DND-41 (cell line): ENCODE measurements at regions not wholly inside any gene's neighbourhood (a gene's known extent, or its start where the extent isn't known, plus 50 kb on each side); places are given as distances from the start of the nearest gene placed in this dataset.

Experiments used
- ATAC-seq: fragments of 200-7000 bp; cut with Tn5 transposase; 3 replicates; pipeline ENCODE4 v1.9.1; 2021; ENCODE audit warnings: low read depth; ENCODE audit not compliant: insufficient read depth
- DNase-seq: peaks from one replicate; pipeline ENCODE4 v3.0.0-alpha.2; 2020
- H2AFZ ChIP-seq: 2 replicates; pipeline ENCODE4 v1.6.0; 2012; ENCODE audit warnings: low read depth, low read length
- H3K27ac ChIP-seq: 2 replicates; pipeline ENCODE4 v1.5.1; 2012; ENCODE audit warnings: low read length, inconsistent platforms
- H3K27me3 ChIP-seq: fragments of 200-600 bp; sonication (generic); 2 replicates; pipeline ENCODE4 v1.6.0; 2012; ENCODE audit warnings: low read length, mild to moderate bottlenecking, inconsistent platforms; ENCODE audit not compliant: insufficient read depth, poor library complexity
- H3K36me3 ChIP-seq: 2 replicates; pipeline ENCODE4 v1.5.1; 2012; ENCODE audit warnings: low read length, inconsistent platforms; ENCODE audit not compliant: insufficient read depth
- H3K4me1 ChIP-seq: 2 replicates; pipeline ENCODE4 v1.5.1; 2012; ENCODE audit warnings: mild to moderate bottlenecking, low read length; ENCODE audit not compliant: insufficient read depth
- H3K4me2 ChIP-seq: 2 replicates; pipeline ENCODE4 v1.6.0; 2012; ENCODE audit warnings: mild to moderate bottlenecking, moderate library complexity, low read length, inconsistent platforms; ENCODE audit not compliant: insufficient read depth
- H3K4me3 ChIP-seq, 2 experiments: fragments of 200-600 bp in 1 of 2; shearing (Covaris generic) in 1 of 2; 2 replicates each; pipeline ENCODE4 v1.5.1; 2012 to 2016; ENCODE audit warnings: inconsistent platforms in 2 of 2, low read length in 2 of 2, mild to moderate bottlenecking in 2 of 2, low read depth in 1 of 2, moderate library complexity in 1 of 2
- H3K79me2 ChIP-seq: 2 replicates; pipeline ENCODE4 v1.6.0; 2012; ENCODE audit warnings: low read length, inconsistent platforms; ENCODE audit not compliant: insufficient read depth
- H3K9ac ChIP-seq: 2 replicates; pipeline ENCODE4 v1.6.0; 2012; ENCODE audit warnings: low read depth, mild to moderate bottlenecking, inconsistent platforms, low read length, moderate library complexity
- H3K9me3 ChIP-seq: 2 replicates; pipeline ENCODE4 v1.5.1; 2012; ENCODE audit warnings: low read length, moderate library complexity, mild to moderate bottlenecking, inconsistent platforms; ENCODE audit not compliant: insufficient read depth, severe bottlenecking
- H4K20me1 ChIP-seq: 2 replicates; pipeline ENCODE4 v1.6.0; 2012; ENCODE audit warnings: low read length; ENCODE audit not compliant: insufficient read depth
- CTCF ChIP-seq: IDR thresholded peaks from 2 replicates; pipeline ENCODE4 v1.5.1; 2012; ENCODE audit warnings: borderline replicate concordance, low read length, moderate library complexity, mild to moderate bottlenecking; ENCODE audit not compliant: poor library complexity, severe bottlenecking; ENCODE audit errors: extremely low read depth
- EZH2 ChIP-seq: IDR thresholded peaks from 3 replicates; pipeline ENCODE4 v1.6.1; 2012; ENCODE audit warnings: borderline replicate concordance, low read depth, mild to moderate bottlenecking, moderate library complexity, low read length, inconsistent platforms; ENCODE audit not compliant: severe bottlenecking

- no peaks in the 10 kb centered on the region for H3K27me3 ChIP-seq
- no peaks in the 10 kb centered on the region for H4K20me1 ChIP-seq
- H3K36me3 ChIP-seq: no peaks in the 10 kb centered on the region
- H3K4me1 ChIP-seq: no peaks in the 10 kb centered on the region
- H2AFZ ChIP-seq: no peak overlapping the region
- no peak overlapping the region for H3K4me2 ChIP-seq
- no peak overlapping the region for H3K9ac ChIP-seq
- H3K9me3 ChIP-seq: no peaks in the 10 kb centered on the region
- ATAC-seq (no peak), DNase-seq (no peak)
- no peak overlapping the region for H3K4me3 ChIP-seq
- H3K27ac ChIP-seq: no peak overlapping the region
- no peaks in the 10 kb centered on the region for H3K79me2 ChIP-seq
- no peak for TF ChIP-seq EZH2
- TF ChIP-seq CTCF: no peak
Observed at GRCh38 chr2:193562031-193562430, 1367.3 kb upstream of the TMEFF2 start.

- TF ChIP-seq CTCF (no peak), EZH2 (no peak)
- no peak for DNase-seq
- no peak overlapping the region for H2AFZ ChIP-seq
Observed at GRCh38 chr2:193561054-193561453, 1366.3 kb upstream of the TMEFF2 start.

GRCh38 chr2:193556766-193557470 lies 1362.2 kb upstream of the TMEFF2 start:
- ATAC-seq (no peak), DNase-seq (no peak)
- Histone ChIP-seq H3K9ac (no peak overlapping the region), H3K79me2 (no peaks in the 10 kb centered on the region), H3K9me3 (no peaks in the 10 kb centered on the region), H4K20me1 (no peaks in the 10 kb centered on the region), H2AFZ (no peak overlapping the region), H3K27me3 (no peaks in the 10 kb centered on the region), H3K4me3 (no peak overlapping the region), H3K4me1 (no peaks in the 10 kb centered on the region), H3K27ac (no peak overlapping the region), H3K36me3 (no peaks in the 10 kb centered on the region), H3K4me2 (no peak overlapping the region)
- no peak for TF ChIP-seq EZH2
- no peak for TF ChIP-seq CTCF

More at GRCh38 chr2:193561054-193561453, 1366.3 kb upstream of the TMEFF2 start:
- H3K36me3 ChIP-seq: no peaks in the 10 kb centered on the region
- H3K4me1 ChIP-seq: no peaks in the 10 kb centered on the region
- no peak overlapping the region for H3K4me2 ChIP-seq
- H3K9me3 ChIP-seq: no peaks in the 10 kb centered on the region
- no peaks in the 10 kb centered on the region for H3K79me2 ChIP-seq
- ATAC-seq: no peak
- H3K27ac ChIP-seq: no peak overlapping the region
- H4K20me1 ChIP-seq: no peaks in the 10 kb centered on the region
- H3K4me3 ChIP-seq: no peak overlapping the region
- no peak overlapping the region for H3K9ac ChIP-seq
- no peaks in the 10 kb centered on the region for H3K27me3 ChIP-seq

GRCh38 chr2:193549661-193550060 lies 1354.9 kb upstream of the TMEFF2 start:
- Histone ChIP-seq H4K20me1 (no peaks in the 10 kb centered on the region), H3K27ac (no peak overlapping the region), H3K79me2 (no peaks in the 10 kb centered on the region), H2AFZ (no peak overlapping the region), H3K4me3 (no peak overlapping the region), H3K36me3 (no peaks in the 10 kb centered on the region), H3K9me3 (peaks cover 11% of the 10 kb centered on the region), H3K9ac (no peak overlapping the region), H3K27me3 (no peaks in the 10 kb centered on the region), H3K4me1 (no peaks in the 10 kb centered on the region), H3K4me2 (no peak overlapping the region)
- DNase-seq (no peak), ATAC-seq (no peak)
- TF ChIP-seq EZH2: no peak
- TF ChIP-seq CTCF: no peak
